Prostate gland (tissue), 2 donors: ENCODE measurements at regions not wholly inside any gene's neighbourhood (a gene's known extent, or its start where the extent isn't known, plus 50 kb on each side); places are given as distances from the start of the nearest gene placed in this dataset.

Experiments
- CTCF ChIP-seq, 4 experiments: fragments of 200-600 bp in 2 of 4; fragments of 450-650 bp in 2 of 4; sonication (generic) in 2 of 4; IDR thresholded peaks; 1 replicate in 3 of 4; 2 replicates in 1 of 4; pipeline ENCODE4 v1.5.1; 2016 to 2019; ENCODE audit warnings: antibody characterized with exemption in 4 of 4, mild to moderate bottlenecking in 2 of 4, moderate library complexity in 2 of 4
- POLR2A ChIP-seq: fragments of 450-650 bp; IDR thresholded peaks from one replicate; pipeline ENCODE4 v1.6.1; 2016; ENCODE audit warnings: antibody characterized with exemption, mild to moderate bottlenecking
- POLR2AphosphoS5 ChIP-seq: sonication (generic); formaldehyde crosslinking; IDR thresholded peaks from one replicate; pipeline ENCODE4 v1.6.1; 2017; ENCODE audit warnings: antibody characterized with exemption

GRCh38 chr5:18662231-18662630 is 1028.0 kb downstream of the TAF11L14 start:
- TF ChIP-seq POLR2A (no peak), CTCF (IDR thresholded peaks at IDR 0.05) (no peak), POLR2AphosphoS5 (no peak)
